HepG2 (cell line): ENCODE measurements at regions not wholly inside any gene's neighbourhood (a gene's known extent, or its start where the extent isn't known, plus 50 kb on each side); places are given as distances from the start of the nearest gene placed in this dataset.

ENCODE experiments used
- EP300 ChIP-seq, 3 experiments: sonication (generic) in 1 of 3; formaldehyde crosslinking in 1 of 3; IDR thresholded peaks; 2 replicates each; pipeline versions ENCODE4 v1.5.1 to v1.6.1; 2011 to 2020; ENCODE audit warnings: low read depth in 2 of 3, low read length in 2 of 3, borderline replicate concordance in 1 of 3, improper control_type of control experiment in 1 of 3, mild to moderate bottlenecking in 1 of 3, missing genetic modification reagents in 1 of 3, moderate library complexity in 1 of 3
- FIP1L1 ChIP-seq: fragments of 200-400 bp; formaldehyde crosslinking; IDR thresholded peaks from 2 replicates; pipeline ENCODE4 v1.6.1; 2018; ENCODE audit warnings: low read depth, mild to moderate bottlenecking, low read length, moderate library complexity, borderline replicate concordance; ENCODE audit not compliant: insufficient read depth
- GFI1 ChIP-seq: sonication (generic); formaldehyde crosslinking; IDR thresholded peaks from 2 replicates; pipeline ENCODE4 v1.5.0; 2020; ENCODE audit warnings: missing genetic modification reagents, mild to moderate bottlenecking, borderline replicate concordance
- HDAC1 ChIP-seq: sonication (generic); formaldehyde crosslinking; IDR thresholded peaks from 2 replicates; pipeline ENCODE4 v1.5.1; 2020; ENCODE audit warnings: mild to moderate bottlenecking, missing genetic modification reagents
- HDAC2 ChIP-seq: sonication (generic); formaldehyde crosslinking; IDR thresholded peaks from 2 replicates; pipeline ENCODE4 v1.4.0; 2020; ENCODE audit warnings: missing genetic modification reagents
- HOXA3 ChIP-seq: sonication (generic); formaldehyde crosslinking; IDR thresholded peaks from 2 replicates; pipeline ENCODE4 v1.5.0; 2020; ENCODE audit warnings: missing genetic modification reagents
- LCORL ChIP-seq, 2 experiments: fragments of 450-650 bp in 1 of 2; sonication (generic) in 1 of 2; formaldehyde crosslinking in 1 of 2; IDR thresholded peaks; 2 replicates each; pipeline versions ENCODE4 v1.5.0 to v1.6.1; 2017 to 2020; ENCODE audit warnings: antibody characterized with exemption in 1 of 2, missing genetic modification reagents in 1 of 2
- MAFF ChIP-seq: IDR thresholded peaks from 2 replicates; pipeline ENCODE4 v1.6.1; 2011; ENCODE audit warnings: low read depth, low read length, improper control_type of control experiment
- NONO ChIP-seq, 2 experiments: fragments of 450-650 bp in 1 of 2; sonication (generic) in 1 of 2; formaldehyde crosslinking in 1 of 2; IDR thresholded peaks in 1 of 2; conservative IDR thresholded peaks in 1 of 2; 2 replicates each; pipeline versions ENCODE4 v1.6.1 to v1.8.0; 2017 to 2022; ENCODE audit warnings: mild to moderate bottlenecking in 1 of 2, missing genetic modification reagents in 1 of 2, moderate library complexity in 1 of 2
- PHF21A ChIP-seq: sonication (generic); formaldehyde crosslinking; IDR thresholded peaks from 2 replicates; pipeline ENCODE4 v1.5.0; 2020; ENCODE audit warnings: mild to moderate bottlenecking, missing genetic modification reagents
- RBAK ChIP-seq: sonication (generic); formaldehyde crosslinking; IDR thresholded peaks from 2 replicates; pipeline ENCODE4 v1.5.1; 2020; ENCODE audit warnings: mild to moderate bottlenecking, missing genetic modification reagents
- RCOR2 ChIP-seq: IDR thresholded peaks from 2 replicates; pipeline ENCODE4 v1.6.1; 2016; ENCODE audit warnings: missing biosample characterization, missing genetic modification reagents
- REXO4 ChIP-seq: sonication (generic); formaldehyde crosslinking; IDR thresholded peaks from 2 replicates; pipeline ENCODE4 v1.8.0; 2022; ENCODE audit warnings: missing genetic modification reagents, mild to moderate bottlenecking, borderline replicate concordance
- SMAD9 ChIP-seq: sonication (generic); formaldehyde crosslinking; IDR thresholded peaks from 2 replicates; pipeline ENCODE4 v1.5.1; 2020; ENCODE audit warnings: mild to moderate bottlenecking, missing genetic modification reagents
- SMC3 ChIP-seq: IDR thresholded peaks from 2 replicates; pipeline ENCODE4 v1.6.1; 2011; ENCODE audit warnings: low read length, improper control_type of control experiment
- SNAPC2 ChIP-seq: sonication (generic); formaldehyde crosslinking; IDR thresholded peaks from 2 replicates; pipeline ENCODE4 v1.8.1; 2022; ENCODE audit warnings: mild to moderate bottlenecking, missing genetic modification reagents
- SOX13 ChIP-seq, 3 experiments: fragments of 450-650 bp in 1 of 3; sonication (generic) in 1 of 3; formaldehyde crosslinking in 1 of 3; IDR thresholded peaks in 2 of 3; conservative IDR thresholded peaks in 1 of 3; 2 replicates each; pipeline versions ENCODE4 v1.5.0 to v1.6.1; 2016 to 2020; ENCODE audit warnings: antibody characterized with exemption in 1 of 3, mild to moderate bottlenecking in 1 of 3, missing compliant biosample characterization in 1 of 3, missing genetic modification reagents in 1 of 3, moderate library complexity in 1 of 3
- THAP11 ChIP-seq: IDR thresholded peaks from 2 replicates; pipeline ENCODE4 v1.6.1; 2016; ENCODE audit warnings: missing biosample characterization, missing genetic modification reagents
- ZFYVE20 ChIP-seq: sonication (generic); formaldehyde crosslinking; IDR thresholded peaks from 2 replicates; pipeline ENCODE4 v1.8.0; 2023; ENCODE audit warnings: low read depth, mild to moderate bottlenecking, moderate library complexity, missing genetic modification reagents, borderline replicate concordance
- ZIK1 ChIP-seq: sonication (generic); formaldehyde crosslinking; IDR thresholded peaks from 2 replicates; pipeline ENCODE4 v1.5.0; 2020; ENCODE audit warnings: mild to moderate bottlenecking, low read depth, missing genetic modification reagents, borderline replicate concordance
- ZKSCAN1 ChIP-seq: fragments of 150-350 bp; IDR thresholded peaks from 2 replicates; pipeline ENCODE4 v1.6.1; 2014; ENCODE audit warnings: low read length
- ZMYM2 ChIP-seq: sonication (generic); formaldehyde crosslinking; IDR thresholded peaks from 2 replicates; pipeline ENCODE4 v1.8.0; 2022; ENCODE audit warnings: mild to moderate bottlenecking, missing genetic modification reagents
- ZNF256 ChIP-seq: sonication (generic); formaldehyde crosslinking; conservative IDR thresholded peaks from 2 replicates; pipeline ENCODE4 v1.4.0; 2020; ENCODE audit warnings: missing genetic modification reagents
- ZNF317 ChIP-seq: sonication (generic); formaldehyde crosslinking; IDR thresholded peaks from 2 replicates; pipeline ENCODE4 v1.5.0; 2020; ENCODE audit warnings: mild to moderate bottlenecking, missing genetic modification reagents
- ZNF331 ChIP-seq: sonication (generic); formaldehyde crosslinking; IDR thresholded peaks from 2 replicates; pipeline ENCODE4 v1.4.0; 2020; ENCODE audit warnings: missing genetic modification reagents
- ZNF496 ChIP-seq: sonication (generic); formaldehyde crosslinking; IDR thresholded peaks from 2 replicates; pipeline ENCODE4 v1.8.1; 2023; ENCODE audit warnings: mild to moderate bottlenecking, moderate library complexity, missing genetic modification reagents; ENCODE audit not compliant: insufficient replicate concordance
- ZNF569 ChIP-seq: sonication (generic); formaldehyde crosslinking; IDR thresholded peaks from 2 replicates; pipeline ENCODE4 v1.5.0; 2020; ENCODE audit warnings: mild to moderate bottlenecking, missing genetic modification reagents, moderate library complexity, borderline replicate concordance
- ZSCAN9 ChIP-seq: IDR thresholded peaks from 2 replicates; pipeline ENCODE4 v1.6.1; 2016; ENCODE audit warnings: borderline replicate concordance
- TF ChIP-seq, protein P1 (sequence below): IDR thresholded peaks from 2 replicates; pipeline ENCODE4 v1.6.1; 2018; ENCODE audit warnings: missing genetic modification reagents

DNA sequence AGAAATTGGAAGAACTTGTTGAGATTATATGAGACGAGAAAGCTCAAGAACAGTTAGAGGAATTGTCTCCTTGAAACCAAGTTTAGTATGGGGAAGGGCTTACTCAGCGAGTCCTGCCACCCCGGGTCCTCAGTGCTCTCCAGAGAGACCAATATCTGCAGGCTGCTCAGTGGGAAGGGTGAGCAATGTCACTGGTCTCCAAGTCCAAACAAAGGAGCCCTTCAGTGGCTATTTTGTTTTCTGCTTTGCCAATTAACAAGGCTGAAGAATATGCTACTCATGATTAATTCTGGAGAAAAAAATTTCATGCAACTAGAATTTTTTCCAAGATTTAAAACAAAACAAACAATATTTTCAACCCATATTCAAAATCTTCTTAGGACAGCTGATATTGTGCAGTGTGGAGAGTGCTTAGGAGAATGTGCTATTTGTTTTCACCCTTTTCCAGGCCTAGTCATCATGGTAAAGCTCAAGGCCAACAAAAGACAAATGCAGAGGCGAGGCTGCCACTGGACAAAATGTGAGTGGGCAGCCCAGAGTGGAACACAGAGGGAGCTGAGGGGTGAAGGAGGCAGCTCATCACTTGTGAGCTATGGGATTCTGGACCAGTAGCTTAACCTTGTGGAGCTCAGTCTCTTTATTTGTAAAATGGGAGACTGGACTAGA, 83.8 kb upstream of the TMEM17 start (continued):
- no peak for TF ChIP-seq FIP1L1
- TF ChIP-seq MAFF, result 0 out of 2 replicates have a peak, but pooled peaks have one; percentile 11
- TF ChIP-seq ZKSCAN1, result 0 out of 2 replicates have a peak, but pooled peaks have one; percentile 16
- peak; percentile 86; the same call in 1 of the 2 replicates for TF ChIP-seq RBAK (CRISPR knock-in tag)
- TF ChIP-seq NONO (IDR thresholded peaks at IDR 0.05), result no peak
- TF ChIP-seq NONO (CRISPR knock-in tag; conservative IDR thresholded peaks at IDR 0.05), result no peak
- TF ChIP-seq, protein P1, sequence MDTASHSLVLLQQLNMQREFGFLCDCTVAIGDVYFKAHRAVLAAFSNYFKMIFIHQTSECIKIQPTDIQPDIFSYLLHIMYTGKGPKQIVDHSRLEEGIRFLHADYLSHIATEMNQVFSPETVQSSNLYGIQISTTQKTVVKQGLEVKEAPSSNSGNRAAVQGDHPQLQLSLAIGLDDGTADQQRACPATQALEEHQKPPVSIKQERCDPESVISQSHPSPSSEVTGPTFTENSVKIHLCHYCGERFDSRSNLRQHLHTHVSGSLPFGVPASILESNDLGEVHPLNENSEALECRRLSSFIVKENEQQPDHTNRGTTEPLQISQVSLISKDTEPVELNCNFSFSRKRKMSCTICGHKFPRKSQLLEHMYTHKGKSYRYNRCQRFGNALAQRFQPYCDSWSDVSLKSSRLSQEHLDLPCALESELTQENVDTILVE (CRISPR knock-in tag), result peak; percentile 33; the same call in 1 of the 2 replicates
- no peak for TF ChIP-seq ZIK1 (CRISPR knock-in tag)
- peak; percentile 25; the same call in 1 of the 2 replicates for TF ChIP-seq HOXA3 (CRISPR knock-in tag)
- peak; percentile 63; the same call in 1 of the 2 replicates for TF ChIP-seq ZNF317 (CRISPR knock-in tag)
- no peak for TF ChIP-seq REXO4
- TF ChIP-seq ZNF569, result no peak
- TF ChIP-seq SNAPC2, result no peak
- TF ChIP-seq ZMYM2 (CRISPR knock-in tag), result 0 out of 2 replicates have a peak, but pooled peaks have one; percentile 28
- TF ChIP-seq ZNF496 (CRISPR knock-in tag), result no peak
- TF ChIP-seq SOX13 (IDR thresholded peaks at IDR 0.05), result no peak
- peak in 1 of 2 experiments; percentile 51; a peak in 2 of 4 replicates for TF ChIP-seq SOX13 (CRISPR knock-in tag; conservative IDR thresholded peaks at IDR 0.05 in 1 of 2, IDR thresholded peaks at IDR 0.05 in 1 of 2)
- TF ChIP-seq ZSCAN9 (CRISPR knock-in tag), result 0 out of 2 replicates have a peak, but pooled peaks have one; percentile 3
- TF ChIP-seq PHF21A, result 0 out of 2 replicates have a peak, but pooled peaks have one; percentile 49
- TF ChIP-seq ZFYVE20 (CRISPR knock-in tag), result no peak
- peak; percentile 6; the same call in 1 of the 2 replicates for TF ChIP-seq SMC3
- no peak for TF ChIP-seq LCORL (IDR thresholded peaks at IDR 0.05)
- 0 out of 2 replicates have a peak, but pooled peaks have one; percentile 8 for TF ChIP-seq LCORL (CRISPR knock-in tag; IDR thresholded peaks at IDR 0.05)
- TF ChIP-seq GFI1 (CRISPR knock-in tag), result 0 out of 2 replicates have a peak, but pooled peaks have one; percentile 26
- peak; percentile 82 for TF ChIP-seq RCOR2 (CRISPR knock-in tag)
- TF ChIP-seq ZNF256 (CRISPR knock-in tag), result 0 out of 2 replicates have a peak, but pooled peaks have one; percentile 54
- TF ChIP-seq EP300 (IDR thresholded peaks at IDR 0.05; ENCODE audit: low read depth in 2 of 2, low read length in 2 of 2), result 0 out of 4 replicates have a peak, but pooled peaks of 1 of the 2 experiments have one; percentile 35
- no peak for TF ChIP-seq EP300 (CRISPR knock-in tag; IDR thresholded peaks at IDR 0.05; ENCODE audit: borderline replicate concordance)
- TF ChIP-seq THAP11 (CRISPR knock-in tag), result peak; percentile 32; the same call in 1 of the 2 replicates
- peak; percentile 42; the same call in 1 of the 2 replicates for TF ChIP-seq ZNF331 (CRISPR knock-in tag)
- peak; percentile 64 for TF ChIP-seq HDAC1
- no peak for TF ChIP-seq SMAD9 (CRISPR knock-in tag)
- TF ChIP-seq HDAC2, result peak; percentile 64
